Tibial artery (tissue), 4 donors: ENCODE measurements at regions not wholly inside any gene's neighbourhood (a gene's known extent, or its start where the extent isn't known, plus 50 kb on each side); places are given as distances from the start of the nearest gene placed in this dataset.

ENCODE experiments used
- DNase-seq, 2 donors: peaks; one replicate each; pipeline ENCODE4 v3.0.0-alpha.2; 2019
- H3K27ac ChIP-seq, 2 donors: fragments of 200-600 bp; sonication (generic) in 1 of 2; 1 replicate in 1 of 2; 2 replicates in 1 of 2; pipeline ENCODE4 v1.5.1; 2018 to 2019; ENCODE audit warnings: mild to moderate bottlenecking in 1 of 2
- H3K27me3 ChIP-seq, 2 donors: fragments of 200-600 bp; sonication (generic) in 1 of 2; one replicate each; pipeline versions ENCODE4 v1.5.1 to v1.6.0; 2016 to 2019
- H3K36me3 ChIP-seq, 3 donors: fragments of 200-600 bp; sonication (generic) in 2 of 3; one replicate each; pipeline ENCODE4 v1.5.1; 2016 to 2019; ENCODE audit warnings: mild to moderate bottlenecking in 2 of 3
- H3K4me1 ChIP-seq, 4 donors: fragments of 200-600 bp; sonication (generic) in 2 of 4; 1 replicate in 3 of 4; 2 replicates in 1 of 4; pipeline ENCODE4 v1.5.1; 2016 to 2019
- H3K4me3 ChIP-seq, 2 donors: fragments of 200-600 bp; sonication (generic) in 1 of 2; 1 replicate in 1 of 2; 2 replicates in 1 of 2; pipeline ENCODE4 v1.5.1; 2018 to 2019; ENCODE audit warnings: mild to moderate bottlenecking in 2 of 2
- H3K9me3 ChIP-seq, 3 donors: fragments of 200-600 bp; sonication (generic) in 1 of 3; one replicate each; pipeline ENCODE4 v1.5.1; 2016 to 2019
- intact Hi-C: fragments of 100-400 bp; cut with DNase I; formaldehyde crosslinking; loops from one replicate; pipeline ENCODE4 v1.15.0; 2023; ENCODE audit warnings: low total_unique reads
- TF ChIP-seq, protein P1 (sequence below), 2 experiments: fragments of 200-600 bp in 1 of 2; fragments of 450-650 bp in 1 of 2; IDR thresholded peaks; one replicate each; pipeline ENCODE4 v1.5.1; 2017 to 2019; ENCODE audit warnings: antibody characterized with exemption in 2 of 2, mild to moderate bottlenecking in 1 of 2, moderate library complexity in 1 of 2

DNA sequence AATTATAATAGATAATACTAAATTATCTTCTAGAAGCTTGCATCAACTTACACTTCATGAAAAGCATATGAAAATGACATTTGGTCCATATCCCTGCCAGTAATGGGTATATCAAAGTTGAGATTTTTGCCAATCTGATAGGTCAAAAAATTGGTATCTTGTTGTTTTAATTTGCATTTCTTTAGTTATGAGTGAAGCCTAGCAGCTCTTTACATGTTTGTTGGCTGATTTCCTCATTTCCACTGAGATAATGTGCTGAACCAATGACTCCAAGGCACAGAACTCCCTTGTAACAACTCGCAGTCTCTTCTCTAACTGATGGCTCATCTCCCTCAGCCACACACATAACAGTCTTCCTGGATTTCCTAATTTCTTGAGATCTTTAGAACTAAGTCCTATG is 175.3 kb upstream of the SESN3 start:
- no peaks in the 10 kb centered on the region for H3K27me3 ChIP-seq
- no peaks in the 10 kb centered on the region for H3K9me3 ChIP-seq
- intact Hi-C loops = no loop called here
- H3K4me3 ChIP-seq = no peak overlapping the region
- no peaks in the 10 kb centered on the region for H3K36me3 ChIP-seq
- no peaks in the 10 kb centered on the region for H3K4me1 ChIP-seq
- TF ChIP-seq, protein P1, sequence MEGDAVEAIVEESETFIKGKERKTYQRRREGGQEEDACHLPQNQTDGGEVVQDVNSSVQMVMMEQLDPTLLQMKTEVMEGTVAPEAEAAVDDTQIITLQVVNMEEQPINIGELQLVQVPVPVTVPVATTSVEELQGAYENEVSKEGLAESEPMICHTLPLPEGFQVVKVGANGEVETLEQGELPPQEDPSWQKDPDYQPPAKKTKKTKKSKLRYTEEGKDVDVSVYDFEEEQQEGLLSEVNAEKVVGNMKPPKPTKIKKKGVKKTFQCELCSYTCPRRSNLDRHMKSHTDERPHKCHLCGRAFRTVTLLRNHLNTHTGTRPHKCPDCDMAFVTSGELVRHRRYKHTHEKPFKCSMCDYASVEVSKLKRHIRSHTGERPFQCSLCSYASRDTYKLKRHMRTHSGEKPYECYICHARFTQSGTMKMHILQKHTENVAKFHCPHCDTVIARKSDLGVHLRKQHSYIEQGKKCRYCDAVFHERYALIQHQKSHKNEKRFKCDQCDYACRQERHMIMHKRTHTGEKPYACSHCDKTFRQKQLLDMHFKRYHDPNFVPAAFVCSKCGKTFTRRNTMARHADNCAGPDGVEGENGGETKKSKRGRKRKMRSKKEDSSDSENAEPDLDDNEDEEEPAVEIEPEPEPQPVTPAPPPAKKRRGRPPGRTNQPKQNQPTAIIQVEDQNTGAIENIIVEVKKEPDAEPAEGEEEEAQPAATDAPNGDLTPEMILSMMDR (IDR thresholded peaks at IDR 0.05) = no peak
- DNase-seq = no peak
- H3K27ac ChIP-seq = no peak overlapping the region

DNA sequence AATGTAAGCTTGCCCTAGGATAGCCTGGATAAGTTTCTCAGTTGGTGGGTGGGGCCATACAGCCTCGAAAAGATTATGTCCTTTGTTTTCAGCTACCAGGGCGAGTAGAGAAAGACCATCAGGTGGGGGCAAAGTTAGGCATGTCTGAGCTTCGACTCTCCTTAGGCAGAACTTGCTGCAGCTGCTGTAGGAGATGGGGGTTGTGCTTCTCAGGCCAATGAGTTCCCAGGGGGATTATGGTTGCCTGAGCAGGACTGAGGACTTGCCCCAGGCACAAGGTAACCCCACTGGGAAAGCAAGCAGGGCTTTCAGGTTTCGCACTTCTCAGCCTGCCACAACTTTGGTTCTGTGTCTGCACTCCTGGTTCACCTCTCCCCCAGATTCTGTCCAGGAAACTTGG is 173.4 kb upstream of the SESN3 start:
- H3K4me1 ChIP-seq = no peaks in the 10 kb centered on the region
- no peak for DNase-seq
- no peaks in the 10 kb centered on the region for H3K36me3 ChIP-seq
- H3K27ac ChIP-seq = no peak overlapping the region
- TF ChIP-seq, protein P1 (IDR thresholded peaks at IDR 0.05) = no peak
- no peaks in the 10 kb centered on the region for H3K9me3 ChIP-seq
- intact Hi-C loops = no loop called here
- H3K4me3 ChIP-seq = no peak overlapping the region
- no peaks in the 10 kb centered on the region for H3K27me3 ChIP-seq

DNA sequence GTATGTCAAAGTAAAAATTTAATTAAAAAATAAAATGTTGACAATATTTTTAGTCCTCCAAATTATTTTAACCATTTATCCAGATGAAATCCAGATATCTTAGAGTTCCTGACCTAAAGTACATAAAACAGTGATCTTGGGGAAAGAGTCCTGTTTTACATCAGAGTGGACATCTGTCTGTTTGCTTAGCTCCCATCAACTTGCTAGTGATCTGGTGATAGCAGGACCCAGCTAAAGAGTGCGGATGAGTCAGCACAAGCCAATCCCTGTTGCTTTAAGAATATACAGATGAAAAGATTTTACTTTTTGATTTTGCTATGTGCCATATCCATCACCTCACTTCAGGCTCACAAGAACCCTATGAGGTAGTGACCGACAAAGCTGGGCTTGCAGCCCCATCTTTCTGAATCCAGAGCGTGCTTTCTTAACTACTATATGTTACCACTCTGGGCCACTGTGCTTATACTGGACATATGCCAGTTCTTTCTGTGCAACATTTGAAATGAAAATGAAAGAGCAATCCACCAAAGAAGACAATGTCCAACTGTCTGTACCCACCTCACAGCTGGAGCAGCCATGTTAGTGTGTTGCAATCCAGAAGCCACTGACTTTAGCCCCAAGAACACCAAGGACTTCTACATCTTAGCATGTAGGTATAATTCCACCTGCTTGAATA is 167.6 kb upstream of the SESN3 start:
- Histone ChIP-seq H3K27ac (no peak overlapping the region), H3K9me3 (no peaks in the 10 kb centered on the region), H3K4me3 (no peak overlapping the region), H3K36me3 (no peaks in the 10 kb centered on the region), H3K4me1 (no peaks in the 10 kb centered on the region), H3K27me3 (no peaks in the 10 kb centered on the region)
- TF ChIP-seq, protein P1 (IDR thresholded peaks at IDR 0.05) = no peak
- DNase-seq = no peak
- intact Hi-C loops = no loop called here

DNA sequence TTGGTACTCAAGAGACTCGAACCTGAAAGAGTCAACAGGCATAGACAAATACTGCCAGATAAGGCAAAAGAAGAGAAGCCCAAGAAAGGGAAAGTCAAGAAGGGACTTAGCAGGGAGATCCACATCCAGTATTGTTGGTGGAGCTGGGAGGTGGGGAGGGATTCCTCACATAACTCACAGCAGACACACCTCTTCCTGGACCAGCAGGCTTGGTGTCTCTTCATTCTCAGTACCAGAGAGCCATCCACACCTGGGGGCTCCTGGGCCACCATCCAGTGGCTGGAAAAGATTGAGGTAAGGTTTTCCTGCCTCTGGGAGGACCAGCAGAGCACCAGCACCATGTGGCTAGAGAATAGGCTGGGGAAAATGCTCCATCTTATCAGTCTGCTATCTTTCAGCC is 161.6 kb upstream of the SESN3 start:
- Histone ChIP-seq H3K4me1 (no peaks in the 10 kb centered on the region), H3K27me3 (no peaks in the 10 kb centered on the region), H3K4me3 (no peak overlapping the region), H3K9me3 (no peaks in the 10 kb centered on the region), H3K36me3 (no peaks in the 10 kb centered on the region), H3K27ac (no peak overlapping the region)
- no peak for DNase-seq
- intact Hi-C loops = no loop called here
- TF ChIP-seq, protein P1 (IDR thresholded peaks at IDR 0.05) = no peak

DNA sequence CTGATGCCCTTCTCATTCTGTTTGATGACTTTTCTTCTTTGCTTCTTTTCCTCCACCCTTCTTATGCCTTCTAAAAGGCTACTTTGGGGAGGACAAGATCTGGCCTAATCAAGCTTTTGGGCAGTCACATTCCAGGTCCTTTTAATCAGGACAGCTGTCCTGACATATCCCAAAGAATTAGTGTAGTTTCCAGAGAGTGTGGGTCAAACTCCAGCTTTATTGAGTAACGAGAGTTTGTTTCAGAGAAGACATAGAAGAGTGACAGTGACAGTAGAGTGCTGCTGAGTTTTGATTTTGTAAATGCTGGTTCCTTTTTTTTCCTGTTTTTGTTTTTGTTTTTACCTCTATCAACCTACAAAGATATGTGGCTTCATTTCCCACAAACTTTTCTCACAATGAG is 158.4 kb upstream of the SESN3 start:
- no peak overlapping the region for H3K4me3 ChIP-seq
- TF ChIP-seq, protein P1 (IDR thresholded peaks at IDR 0.05) = no peak
- intact Hi-C loops = no loop called here
- H3K36me3 ChIP-seq = no peaks in the 10 kb centered on the region
- no peaks in the 10 kb centered on the region for H3K4me1 ChIP-seq
- no peaks in the 10 kb centered on the region for H3K27me3 ChIP-seq
- H3K9me3 ChIP-seq = no peaks in the 10 kb centered on the region
- H3K27ac ChIP-seq = no peak overlapping the region
- no peak for DNase-seq

DNA sequence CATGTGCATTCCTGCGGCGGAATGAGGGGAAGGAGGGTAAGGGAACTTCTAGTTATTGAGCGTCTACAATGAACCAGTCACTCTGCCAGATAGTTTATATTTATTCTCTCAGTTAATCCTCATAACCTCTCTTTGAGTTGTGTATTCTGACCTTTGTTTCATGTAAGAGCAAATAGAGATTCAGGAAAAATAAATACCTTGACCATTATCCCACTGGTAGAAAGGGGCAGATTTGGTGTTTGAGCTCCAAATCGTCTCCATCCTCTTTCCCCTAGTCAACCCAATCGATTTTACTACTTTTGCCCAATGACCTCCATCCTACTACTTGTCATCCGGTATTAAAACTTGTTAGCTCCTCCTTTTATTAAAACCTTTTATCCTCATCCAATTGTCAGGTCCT is 157.1 kb upstream of the SESN3 start:
- no peak overlapping the region for H3K27ac ChIP-seq
- no peak for DNase-seq
- no peaks in the 10 kb centered on the region for H3K4me1 ChIP-seq
- H3K36me3 ChIP-seq = no peaks in the 10 kb centered on the region
- H3K4me3 ChIP-seq = no peak overlapping the region
- intact Hi-C loops = no loop called here
- TF ChIP-seq, protein P1 (IDR thresholded peaks at IDR 0.05) = no peak
- H3K9me3 ChIP-seq = no peaks in the 10 kb centered on the region
- H3K27me3 ChIP-seq = no peaks in the 10 kb centered on the region
